ENCODE measurements at regions not wholly inside any gene's neighbourhood (a gene's known extent, or its start where the extent isn't known, plus 50 kb on each side); places are given as distances from the start of the nearest gene placed in this dataset.

DNA sequence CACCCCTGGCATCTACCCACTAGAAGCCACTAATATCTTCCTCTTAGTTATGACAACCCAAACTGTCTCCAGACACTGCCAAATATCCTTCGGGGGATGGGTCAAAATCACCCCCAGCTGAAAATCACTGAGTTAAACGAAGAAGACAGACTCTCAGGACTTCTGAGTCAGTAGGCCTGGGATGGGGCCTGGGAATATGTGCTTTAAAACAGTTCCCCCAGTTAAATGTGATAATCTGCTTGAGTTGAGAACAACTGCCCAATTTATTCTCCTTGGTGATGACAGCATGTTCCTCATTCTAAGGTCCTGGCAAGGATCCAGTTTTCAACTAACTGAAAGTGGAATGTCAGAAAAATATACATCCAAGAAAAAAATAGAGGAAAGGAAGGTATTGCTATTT, 52.4 kb downstream of the CBLL2 start:
- DNase-seq (ENCODE audit: low read depth in 2 of 2), result no peak

DNA sequence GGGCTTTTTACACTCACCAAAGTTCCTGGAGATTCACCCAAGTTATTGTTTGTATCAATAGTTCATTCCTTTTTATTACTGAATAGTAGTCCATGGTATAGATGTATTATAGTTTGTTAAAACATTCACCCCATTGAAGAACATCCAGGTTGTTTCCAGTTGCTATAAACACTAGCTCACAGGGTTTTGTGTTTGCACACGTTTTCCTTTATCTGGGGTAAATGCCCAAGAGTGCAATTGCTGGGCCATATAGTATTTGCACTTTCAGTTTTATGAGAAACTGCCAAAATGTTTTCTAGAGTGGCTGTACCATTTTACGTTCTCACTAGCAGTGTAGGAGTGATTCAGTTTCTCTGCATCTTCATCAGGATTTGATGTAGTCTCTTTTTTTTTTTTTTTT, 57.1 kb downstream of the CBLL2 start:
- no peak for DNase-seq (ENCODE audit: low read depth in 2 of 2)

DNA sequence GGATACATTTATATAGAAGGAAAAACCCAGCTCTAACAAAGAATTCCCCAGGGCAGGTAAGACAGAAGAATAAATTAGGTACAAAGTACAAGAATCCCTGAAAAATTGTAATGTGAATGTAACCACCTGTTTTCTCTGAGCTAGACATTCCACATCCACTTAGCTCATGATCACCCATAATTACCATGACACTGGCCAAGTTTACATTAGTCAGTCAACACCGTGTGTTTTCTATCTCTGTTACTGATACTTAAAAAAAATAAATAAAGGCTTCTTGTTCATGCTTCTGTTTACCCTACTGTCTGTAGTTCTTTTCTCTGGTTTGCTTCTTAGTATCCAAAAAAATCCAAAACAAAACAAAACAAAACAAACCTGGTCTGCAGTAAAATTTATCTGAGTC, 66.0 kb downstream of the CBLL2 start:
- no peak for DNase-seq (ENCODE audit: low read depth in 2 of 2)

DNA sequence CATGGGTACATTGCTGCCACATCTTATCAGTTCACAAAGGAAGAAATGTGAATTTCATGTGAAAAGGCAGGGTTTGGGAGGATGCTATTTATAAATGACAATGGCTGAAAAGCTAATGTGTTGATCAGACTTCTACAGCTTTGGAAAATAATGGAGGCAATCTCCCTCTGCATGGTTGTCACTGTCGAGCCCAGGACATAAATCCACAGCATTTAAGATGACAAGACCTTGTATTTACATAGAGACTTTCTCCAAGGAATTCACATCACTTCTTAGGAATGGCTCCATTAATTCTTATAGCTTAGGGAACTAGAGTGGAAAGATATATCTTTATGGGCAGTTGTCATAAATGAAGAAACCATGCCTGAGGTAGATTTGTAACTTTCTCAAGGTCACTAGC, 66.7 kb downstream of the CBLL2 start:
- no peak for DNase-seq (ENCODE audit: low read depth in 2 of 2)

DNA sequence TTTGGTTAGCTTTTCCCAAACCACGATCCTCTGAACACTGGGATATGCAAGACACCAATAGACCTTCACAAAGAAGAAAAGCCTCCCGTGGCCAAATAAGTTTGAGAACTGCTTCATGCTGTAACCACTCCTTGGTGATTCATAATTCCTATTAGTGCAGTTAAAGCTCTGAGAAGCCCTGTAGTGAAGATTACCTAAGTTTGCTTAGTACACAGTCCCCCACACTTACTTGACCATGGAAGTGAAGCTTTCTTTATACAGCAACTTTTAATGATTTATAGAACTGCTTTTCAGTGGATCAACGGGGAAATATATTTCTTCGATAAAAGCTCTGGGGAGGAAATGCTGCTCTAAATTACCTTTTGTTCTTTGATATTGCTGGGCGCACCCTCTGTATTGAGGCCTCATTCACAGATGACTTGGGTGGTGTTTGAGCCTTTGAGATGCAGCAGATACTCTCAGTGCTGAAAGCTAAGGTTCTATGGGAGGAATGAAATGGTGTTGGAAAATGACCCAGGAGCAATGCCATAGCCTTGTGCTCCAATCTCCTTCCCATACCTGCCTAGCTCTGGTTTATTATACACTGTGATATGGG, 67.4 kb downstream of the CBLL2 start:
- DNase-seq (ENCODE audit: low read depth in 2 of 2), result no peak

DNA sequence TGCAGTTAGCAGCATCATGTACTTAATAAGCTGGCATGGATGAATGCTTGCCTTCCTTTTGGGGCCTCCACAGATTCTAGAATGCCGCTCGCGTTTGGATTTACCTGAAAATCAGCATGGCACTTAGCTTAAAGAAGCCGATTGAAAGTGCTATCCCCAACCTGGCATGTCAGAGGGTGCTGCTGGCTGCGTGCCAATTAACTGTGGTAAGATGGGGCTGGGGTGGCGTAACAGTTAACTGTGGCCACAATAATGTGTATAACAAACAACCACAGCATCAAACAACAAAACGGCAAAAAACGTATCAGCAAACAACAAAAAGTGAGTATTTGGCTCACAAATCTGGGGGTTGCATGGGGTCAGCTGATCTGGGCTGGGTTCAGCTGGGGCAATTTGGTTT, 70.5 kb downstream of the CBLL2 start:
- DNase-seq (ENCODE audit: low read depth in 2 of 2), result no peak

DNA sequence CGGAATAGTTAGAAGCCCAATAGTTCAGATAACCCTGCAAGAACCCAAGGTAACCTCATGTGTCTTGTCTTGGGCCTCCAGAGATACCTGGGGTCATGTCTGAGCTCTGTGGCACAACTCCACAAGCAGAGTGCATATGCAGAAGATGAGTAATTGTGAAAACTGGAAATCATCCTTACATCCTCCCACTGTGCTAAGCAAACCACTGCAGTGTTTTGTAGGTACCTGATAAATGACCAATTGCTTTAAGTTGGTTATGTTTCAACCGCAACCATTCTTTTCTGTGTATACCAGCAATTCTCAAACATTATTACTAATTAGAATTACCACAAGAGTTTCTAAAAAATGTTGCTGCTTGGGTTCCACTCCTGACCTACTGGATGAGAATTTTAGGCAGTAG, 73.2 kb downstream of the CBLL2 start:
- DNase-seq (ENCODE audit: low read depth in 2 of 2), result no peak

DNA sequence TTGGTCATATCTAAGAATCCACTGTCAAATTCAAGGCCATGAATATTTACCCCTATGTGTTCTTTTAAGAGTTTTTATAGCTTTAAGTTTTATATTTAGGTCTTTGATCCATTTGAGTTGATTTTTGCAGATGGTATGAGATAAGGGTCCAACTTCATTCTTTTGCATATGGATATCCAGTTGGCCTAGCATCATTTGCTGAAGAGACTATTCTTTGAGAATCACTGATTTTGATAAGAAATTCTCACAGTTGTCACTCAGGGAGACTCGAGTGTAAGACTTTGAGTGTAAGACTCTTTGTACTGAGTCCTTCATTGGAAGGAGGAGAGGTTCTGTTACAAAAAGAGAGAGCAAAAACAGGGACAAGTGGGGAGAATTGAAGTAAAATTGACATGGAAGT, 74.8 kb downstream of the CBLL2 start:
- DNase-seq (ENCODE audit: low read depth in 2 of 2), result no peak

DNA sequence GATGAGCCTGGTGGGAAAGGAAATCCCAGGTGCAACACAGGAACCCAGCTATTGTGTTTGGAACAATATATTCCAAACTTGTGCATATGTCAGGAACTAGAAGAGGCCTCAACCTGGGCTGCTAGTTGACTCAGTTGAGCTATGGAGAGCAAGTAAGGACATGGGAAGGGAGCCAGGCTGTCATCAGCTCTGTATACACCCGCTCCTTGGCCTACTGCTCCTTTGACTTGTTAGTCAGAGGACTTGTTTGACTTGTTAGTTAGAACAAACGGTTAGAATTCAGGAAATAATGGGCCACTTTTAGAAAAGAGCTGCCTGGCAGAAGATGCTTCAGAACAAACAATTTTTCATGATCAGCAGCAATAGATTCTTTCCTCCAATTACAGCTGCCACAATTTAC, 76.4 kb downstream of the CBLL2 start:
- DNase-seq (ENCODE audit: low read depth in 2 of 2), result no peak

DNA sequence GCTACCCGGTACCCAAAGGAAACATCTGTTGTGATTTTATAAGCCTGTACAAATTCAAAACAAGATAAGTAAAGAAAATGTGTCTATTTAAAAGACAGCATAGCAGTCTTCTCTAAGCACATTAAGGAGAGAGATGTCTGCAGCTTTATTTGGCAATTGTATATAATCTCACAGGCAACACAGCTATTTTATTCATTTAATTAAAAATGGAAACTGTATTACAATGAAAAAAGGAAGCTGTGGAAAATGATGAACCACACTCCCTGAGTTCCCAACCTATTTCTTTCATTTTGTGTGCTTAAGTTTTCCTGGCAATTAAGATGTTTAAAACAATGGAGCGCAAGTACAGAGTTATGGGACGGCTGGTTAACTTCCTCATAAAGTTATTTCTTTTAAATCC, 78.4 kb downstream of the CBLL2 start:
- DNase-seq (ENCODE audit: low read depth in 2 of 2), result no peak

DNA sequence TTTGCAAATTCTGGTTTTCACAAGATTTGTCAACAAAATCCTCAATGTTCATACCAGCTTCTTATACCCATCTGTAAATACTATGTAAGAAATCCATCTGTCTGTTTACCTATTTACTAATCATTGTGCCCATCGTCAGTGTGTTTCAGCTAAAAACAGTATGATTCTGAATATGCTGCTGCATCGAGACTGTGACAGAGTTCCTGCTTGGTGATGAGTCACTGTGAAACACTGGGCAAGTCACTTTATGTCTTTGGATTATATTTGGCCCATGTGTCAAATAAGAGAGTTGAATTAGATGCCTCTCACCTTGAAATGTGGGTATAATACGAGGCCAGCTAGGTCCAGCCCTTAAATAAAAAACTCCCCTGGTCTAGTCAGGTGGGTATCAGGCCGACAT, 79.3 kb downstream of the CBLL2 start:
- DNase-seq (ENCODE audit: low read depth in 2 of 2), result no peak

DNA sequence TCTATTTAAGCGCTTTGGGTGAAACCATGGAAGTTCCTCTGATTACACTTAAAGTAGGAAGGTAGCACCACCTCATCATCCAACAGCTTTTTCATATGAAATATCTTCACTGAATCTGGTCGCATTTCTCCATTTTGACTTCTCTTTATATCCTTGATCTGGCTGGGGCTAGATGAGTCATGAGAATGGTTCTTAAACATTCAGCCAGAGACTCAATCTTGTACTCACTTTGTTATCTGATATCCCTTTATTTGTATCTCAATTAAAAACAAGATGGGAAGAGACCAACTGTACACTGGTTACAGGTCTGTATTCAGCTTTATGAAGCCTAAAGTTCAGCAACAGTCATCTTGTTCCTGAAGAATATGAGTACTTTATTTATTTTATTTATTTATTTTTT, 84.9 kb downstream of the CBLL2 start:
- DNase-seq (ENCODE audit: low read depth in 2 of 2), result no peak

DNA sequence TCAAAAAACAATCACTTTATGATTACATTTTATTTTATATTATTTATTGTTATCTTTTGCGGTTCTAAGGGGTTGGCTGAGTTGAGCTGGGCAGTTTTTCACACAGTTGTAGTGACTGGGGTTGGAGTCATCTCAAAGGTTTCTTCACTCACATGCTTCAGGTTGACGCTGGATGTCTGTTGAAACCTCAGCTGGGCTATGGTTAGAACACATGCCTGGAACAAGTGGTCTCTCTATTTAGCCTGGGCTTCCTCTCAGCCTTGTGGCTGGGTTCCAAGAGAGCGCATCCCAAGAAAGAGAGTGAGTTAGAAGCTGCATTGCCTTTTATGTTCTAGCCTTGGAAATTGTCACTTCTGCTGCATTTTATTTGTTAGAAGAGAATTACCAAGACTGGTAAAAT, 87.4 kb downstream of the CBLL2 start:
- no peak for DNase-seq (ENCODE audit: low read depth in 2 of 2)

DNA sequence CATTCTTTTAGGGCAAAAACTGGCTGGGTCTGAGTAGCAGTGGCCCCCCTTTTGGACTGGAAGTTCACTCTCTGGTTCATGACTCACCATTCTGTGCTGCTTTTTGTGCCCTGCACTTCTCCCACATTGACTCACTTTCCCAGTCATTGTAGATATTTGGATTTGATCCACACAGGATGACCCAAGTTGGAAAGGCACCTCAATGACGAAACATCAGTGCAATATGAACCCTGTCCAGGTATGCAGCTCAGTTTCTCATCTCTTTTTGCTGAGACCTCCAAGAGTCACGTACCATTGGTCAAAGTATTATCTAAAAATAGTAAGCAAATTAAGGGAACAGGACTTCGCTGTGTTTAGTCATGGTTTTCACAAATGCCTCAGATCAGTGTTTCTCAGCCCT, 92.7 kb downstream of the CBLL2 start:
- DNase-seq (ENCODE audit: low read depth in 2 of 2), result no peak

DNA sequence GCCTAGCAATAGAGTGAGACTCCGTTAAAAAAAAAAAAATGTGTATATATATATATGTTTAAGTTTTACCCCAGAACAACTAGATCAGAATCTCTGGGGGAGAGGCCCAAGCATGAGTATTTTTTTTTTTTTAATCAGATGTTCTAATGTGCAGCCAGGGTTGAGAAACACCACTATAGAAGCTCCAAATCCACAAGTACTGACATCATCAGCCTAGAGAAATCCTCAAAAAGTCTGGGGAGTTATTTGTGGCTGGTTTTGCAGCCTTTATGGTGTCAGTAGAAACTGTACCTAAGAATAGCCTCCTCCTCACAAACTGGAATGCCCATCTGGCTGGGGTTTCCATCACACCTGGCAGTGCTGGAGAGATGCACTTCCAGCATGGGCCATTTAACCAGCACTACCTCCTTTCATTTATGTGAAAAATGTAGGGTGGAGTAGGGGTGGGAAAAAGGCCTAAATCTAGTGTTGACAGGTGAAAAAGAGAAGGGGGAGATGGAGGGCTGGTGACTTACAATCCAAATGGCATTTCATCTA, 93.5 kb downstream of the CBLL2 start:
- no peak for DNase-seq (ENCODE audit: low read depth in 2 of 2)

DNA sequence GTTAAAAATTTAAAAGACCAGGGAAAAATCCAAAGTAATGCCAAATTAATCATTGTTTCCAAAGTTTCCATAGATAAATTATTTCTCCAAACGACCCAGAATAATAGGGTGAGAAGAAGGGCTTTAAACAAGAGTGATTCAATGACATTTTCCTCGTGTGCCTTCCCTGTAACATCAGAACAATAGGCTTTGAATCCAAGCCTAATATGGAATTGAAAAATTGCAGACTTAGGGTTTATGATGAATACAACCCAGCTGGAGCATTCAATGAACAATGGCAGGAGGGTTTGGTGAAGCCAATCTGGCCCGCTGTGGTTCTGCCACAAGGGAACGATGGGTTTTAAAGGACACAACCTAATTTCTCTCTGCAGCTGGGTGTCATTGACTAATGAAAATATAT, 94.2 kb downstream of the CBLL2 start:
- no peak for DNase-seq (ENCODE audit: low read depth in 2 of 2)

DNA sequence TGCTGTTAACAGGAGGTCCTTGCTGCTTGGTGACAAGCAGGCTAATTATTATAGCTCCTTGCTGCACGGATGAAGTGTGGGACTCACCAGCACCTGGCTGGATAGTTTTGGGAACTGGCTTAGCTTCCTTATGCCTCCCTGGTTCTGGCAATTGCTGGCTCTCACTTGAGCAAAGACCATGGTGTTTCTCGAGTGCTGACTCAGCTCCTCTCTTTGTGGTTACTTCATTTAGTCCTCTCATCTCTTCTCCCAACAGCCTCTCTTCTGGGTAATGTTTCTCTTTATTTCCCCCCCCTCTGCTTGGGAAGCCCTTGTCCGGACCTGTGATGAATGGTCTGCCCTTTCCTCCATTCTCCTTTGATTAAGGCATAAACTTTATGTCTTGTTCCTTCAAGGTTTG, 100.4 kb downstream of the CBLL2 start:
- DNase-seq (ENCODE audit: low read depth in 2 of 2), result no peak

DNA sequence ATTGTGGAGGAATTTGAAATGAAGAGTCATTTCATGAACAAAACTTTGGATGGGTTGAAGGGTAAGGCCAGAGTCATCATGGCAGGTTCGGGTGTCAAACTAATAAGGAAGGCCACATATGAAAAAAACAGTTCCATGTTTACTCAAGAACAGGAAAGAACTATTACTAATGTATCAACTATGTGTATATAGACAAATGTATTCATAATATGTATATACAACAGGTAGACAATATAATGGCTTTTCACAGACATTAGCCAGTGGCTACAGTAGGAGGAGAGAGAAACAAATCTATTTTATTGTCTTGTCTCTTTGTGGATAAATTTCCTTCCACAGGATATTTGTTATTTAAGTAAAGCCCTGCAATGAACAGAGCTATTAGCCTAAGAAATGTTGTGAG, 101.1 kb downstream of the CBLL2 start:
- no peak for DNase-seq (ENCODE audit: low read depth in 2 of 2)

DNA sequence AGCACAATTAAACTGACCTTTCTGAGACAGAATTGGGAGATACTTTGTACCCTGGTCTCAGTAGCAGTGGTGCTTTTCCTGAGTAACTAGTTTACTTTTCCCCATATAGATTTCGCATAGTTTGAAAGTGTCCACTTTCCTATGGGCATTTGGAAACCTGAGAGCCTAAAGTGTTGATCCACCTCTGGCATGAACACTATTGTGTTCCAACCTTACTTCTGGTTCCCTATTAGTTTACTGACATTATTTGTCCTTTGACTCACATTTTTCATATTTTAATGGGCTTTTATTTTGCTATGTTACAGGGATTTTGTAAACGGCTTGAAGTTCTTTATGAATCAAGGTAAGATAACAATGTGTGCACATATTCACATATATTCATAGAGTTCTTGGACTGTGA, 103.7 kb downstream of the CBLL2 start:
- no peak for DNase-seq (ENCODE audit: low read depth in 2 of 2)

DNA sequence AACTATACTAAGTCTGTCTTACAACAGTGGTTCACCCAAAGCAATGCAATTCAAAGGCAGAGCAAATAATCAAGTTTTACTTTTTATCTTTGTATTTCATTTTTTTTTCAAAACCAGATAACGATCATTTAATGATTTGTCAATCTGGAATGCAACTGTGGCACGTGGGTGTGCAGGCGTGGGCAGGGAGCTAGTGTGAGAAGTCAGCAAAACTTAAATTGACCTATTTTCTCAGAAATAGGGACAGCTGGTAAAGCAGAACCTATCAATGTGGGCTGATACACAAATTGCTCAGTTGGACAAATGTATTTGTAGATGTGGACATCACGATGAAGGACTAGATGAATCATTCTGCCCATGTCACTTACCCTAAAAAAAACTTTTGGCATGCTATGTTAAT, 105.6 kb downstream of the CBLL2 start:
- DNase-seq (ENCODE audit: low read depth in 2 of 2), result no peak

DNA sequence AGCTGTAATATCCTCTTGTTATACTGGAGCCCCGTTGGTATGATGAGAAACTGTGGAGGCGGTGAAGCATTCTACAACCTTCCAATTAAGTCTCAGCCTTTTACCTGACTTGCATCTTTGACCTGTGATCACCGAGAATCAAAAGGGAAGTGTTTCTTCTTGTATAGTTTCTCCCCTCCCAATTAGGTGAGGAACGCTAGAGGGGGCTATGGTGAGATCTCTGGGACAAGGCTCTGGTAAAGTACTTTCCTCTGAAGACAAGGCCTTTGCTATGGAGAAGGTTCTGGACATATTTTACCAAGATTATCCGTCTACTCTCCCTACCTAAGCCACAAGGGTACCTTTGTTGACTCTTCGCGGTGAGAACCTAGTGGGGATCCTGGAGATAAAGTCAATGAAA, 111.3 kb downstream of the CBLL2 start:
- no peak for DNase-seq (ENCODE audit: low read depth in 2 of 2)

DNA sequence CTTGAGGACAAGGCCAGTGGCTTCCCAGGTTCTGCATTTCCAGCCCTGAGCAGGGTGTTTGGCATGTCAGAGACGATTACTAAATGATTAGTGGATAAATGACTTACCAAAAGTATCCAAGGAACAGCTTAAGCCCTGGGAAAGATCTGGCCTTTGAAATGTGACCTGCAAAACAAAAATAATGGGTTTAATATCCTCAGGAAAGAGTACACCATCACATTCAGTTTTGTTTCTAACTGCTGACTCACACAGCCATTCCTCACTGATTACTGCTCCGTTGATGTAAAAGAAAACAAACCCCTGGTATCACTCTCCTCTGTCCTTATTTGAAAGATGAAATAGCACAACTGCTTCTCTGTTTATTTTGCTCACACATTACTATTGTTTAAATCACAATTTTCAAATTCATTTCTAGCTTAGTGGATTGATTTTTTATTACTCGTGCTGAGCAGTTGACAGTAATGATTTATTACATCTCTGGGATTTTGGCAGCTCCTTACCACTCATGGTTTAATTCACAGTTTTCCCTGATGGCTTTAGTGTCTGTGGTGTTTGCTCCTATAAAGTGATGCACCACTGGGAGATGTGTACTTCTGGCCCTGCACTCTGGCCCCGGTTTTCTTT, 117.0 kb downstream of the CBLL2 start:
- no peak for DNase-seq (ENCODE audit: low read depth in 2 of 2)

DNA sequence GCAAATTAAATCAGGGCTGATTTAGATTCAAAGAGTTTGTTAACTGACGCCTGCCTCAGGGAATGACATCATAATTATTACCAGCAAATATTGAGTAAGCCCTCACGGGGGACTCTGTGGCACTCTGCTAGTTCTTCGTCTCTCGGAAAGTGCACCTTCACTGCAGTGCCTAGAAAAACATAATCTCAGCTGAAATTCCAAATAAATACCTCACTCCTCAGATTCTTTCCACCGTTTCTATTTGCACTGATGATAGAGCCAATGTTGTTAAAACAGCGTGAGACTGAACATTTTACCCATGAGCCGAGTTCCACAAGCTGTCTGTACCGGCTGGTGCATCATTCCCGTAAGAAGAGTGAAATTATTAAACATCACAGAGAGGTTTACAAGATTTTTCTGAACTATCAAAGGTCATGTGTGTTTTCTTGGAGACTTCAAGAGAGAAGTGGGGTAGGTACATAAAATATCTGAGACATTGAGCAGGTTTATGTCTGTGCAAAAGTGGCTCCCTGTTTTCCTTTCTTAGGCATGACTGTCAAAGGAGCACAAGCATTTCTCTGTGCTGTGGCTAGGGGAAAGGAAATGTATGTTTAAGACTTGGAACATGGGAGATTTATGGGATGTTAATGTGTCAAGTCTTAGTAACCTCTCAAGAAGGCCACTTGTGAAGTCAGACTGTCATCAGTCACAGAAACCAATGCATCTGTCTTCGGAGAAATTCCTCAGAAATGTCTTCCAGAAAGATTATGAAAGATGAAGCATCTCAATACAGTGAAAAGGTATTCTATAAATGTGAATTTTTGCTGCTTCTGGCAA, 119.6 kb downstream of the CBLL2 start:
- DNase-seq (ENCODE audit: low read depth in 2 of 2), result no peak
